ENCODE measurements at regions not wholly inside any gene's neighbourhood (a gene's known extent, or its start where the extent isn't known, plus 50 kb on each side); places are given as distances from the start of the nearest gene placed in this dataset.

DNA sequence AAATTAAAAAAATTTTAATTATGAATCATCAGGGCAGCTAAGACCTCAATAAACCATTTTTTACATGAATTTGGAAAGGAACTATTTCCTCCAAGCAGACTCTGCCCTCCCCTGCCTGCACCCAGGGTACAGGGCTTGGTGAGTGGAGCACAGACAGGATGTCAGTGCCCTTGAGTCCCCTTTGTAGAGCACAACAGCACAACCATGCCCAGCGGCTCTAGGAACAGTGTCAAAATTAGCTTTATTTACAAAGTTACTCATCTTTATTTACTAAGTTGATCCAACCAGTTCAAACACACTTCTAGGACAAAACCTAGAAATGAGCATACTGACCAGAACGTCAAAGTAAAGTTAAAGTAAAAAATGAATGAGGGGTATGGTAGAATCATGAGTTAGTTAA, 90.6 kb upstream of the TSC22D2 start:
- FAIRE-seq (no peak), DNase-seq (ENCODE audit: insufficient read length, low spot score) (no peak)
- TF ChIP-seq, protein P1, sequence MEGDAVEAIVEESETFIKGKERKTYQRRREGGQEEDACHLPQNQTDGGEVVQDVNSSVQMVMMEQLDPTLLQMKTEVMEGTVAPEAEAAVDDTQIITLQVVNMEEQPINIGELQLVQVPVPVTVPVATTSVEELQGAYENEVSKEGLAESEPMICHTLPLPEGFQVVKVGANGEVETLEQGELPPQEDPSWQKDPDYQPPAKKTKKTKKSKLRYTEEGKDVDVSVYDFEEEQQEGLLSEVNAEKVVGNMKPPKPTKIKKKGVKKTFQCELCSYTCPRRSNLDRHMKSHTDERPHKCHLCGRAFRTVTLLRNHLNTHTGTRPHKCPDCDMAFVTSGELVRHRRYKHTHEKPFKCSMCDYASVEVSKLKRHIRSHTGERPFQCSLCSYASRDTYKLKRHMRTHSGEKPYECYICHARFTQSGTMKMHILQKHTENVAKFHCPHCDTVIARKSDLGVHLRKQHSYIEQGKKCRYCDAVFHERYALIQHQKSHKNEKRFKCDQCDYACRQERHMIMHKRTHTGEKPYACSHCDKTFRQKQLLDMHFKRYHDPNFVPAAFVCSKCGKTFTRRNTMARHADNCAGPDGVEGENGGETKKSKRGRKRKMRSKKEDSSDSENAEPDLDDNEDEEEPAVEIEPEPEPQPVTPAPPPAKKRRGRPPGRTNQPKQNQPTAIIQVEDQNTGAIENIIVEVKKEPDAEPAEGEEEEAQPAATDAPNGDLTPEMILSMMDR (IDR thresholded peaks at IDR 0.05; ENCODE audit: insufficient read depth, missing control alignments): no peak

DNA sequence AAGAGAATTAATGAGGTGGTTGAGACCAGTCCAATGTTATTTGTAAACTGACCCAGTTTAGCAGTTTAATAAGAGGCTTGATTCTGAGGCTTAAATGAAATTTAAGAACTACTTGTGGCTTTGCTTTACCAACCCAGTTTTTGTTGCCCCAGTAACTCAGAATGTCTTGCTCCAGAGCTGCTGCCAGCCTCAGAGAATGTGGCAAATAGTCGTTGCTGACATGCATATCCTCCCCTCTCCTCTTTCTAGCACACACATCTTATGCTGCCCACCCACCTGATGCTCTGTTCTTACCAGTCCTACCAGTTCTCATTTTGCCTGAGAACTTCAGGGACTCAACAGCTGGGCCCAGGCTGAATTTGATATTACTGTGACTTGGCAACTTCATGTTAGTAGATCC, 92.4 kb upstream of the TSC22D2 start:
- TF ChIP-seq, protein P1 (IDR thresholded peaks at IDR 0.05; ENCODE audit: insufficient read depth, missing control alignments): no peak
- no peak for DNase-seq (ENCODE audit: insufficient read length, low spot score)

DNA sequence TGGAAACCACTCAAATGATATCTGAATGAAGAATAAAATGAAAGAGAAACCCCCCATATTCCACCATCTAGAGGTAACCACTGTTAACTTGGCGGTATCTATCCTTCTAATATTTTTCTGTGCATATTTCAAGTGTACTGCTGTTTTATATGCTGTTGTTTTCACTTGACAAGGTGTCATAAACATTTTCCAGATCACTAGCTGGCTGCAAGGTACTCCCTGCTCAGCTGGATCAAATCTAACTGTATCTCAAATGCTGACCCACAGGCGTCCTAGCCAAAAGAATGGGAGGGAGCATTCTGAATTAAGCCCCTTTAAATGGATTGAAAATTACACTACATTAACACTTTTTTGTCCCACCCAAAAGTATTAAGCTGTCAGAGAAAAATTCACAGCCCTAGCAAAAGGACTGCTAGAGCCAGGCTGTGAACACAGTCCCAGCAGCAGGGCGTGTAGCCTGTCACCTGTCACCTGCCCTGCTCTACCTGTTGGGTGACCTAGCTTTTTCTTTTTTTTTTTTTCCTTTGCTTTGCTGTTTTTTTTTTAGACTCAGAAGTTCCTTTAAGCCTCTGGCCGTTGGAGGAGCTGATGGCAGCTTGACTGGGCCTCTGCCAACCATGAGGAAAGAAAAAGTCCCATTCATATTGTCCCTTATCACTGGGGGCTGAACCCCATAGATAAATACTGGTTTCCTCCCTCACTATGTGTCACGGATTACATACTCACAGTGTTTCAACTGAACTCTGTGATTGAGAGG, 93.7 kb upstream of the TSC22D2 start:
- FAIRE-seq: no peak
- DNase-seq (ENCODE audit: insufficient read length, low spot score): no peak

More for the DNA sequence above, 92.4 kb upstream of the TSC22D2 start:
- no peak for FAIRE-seq

DNA sequence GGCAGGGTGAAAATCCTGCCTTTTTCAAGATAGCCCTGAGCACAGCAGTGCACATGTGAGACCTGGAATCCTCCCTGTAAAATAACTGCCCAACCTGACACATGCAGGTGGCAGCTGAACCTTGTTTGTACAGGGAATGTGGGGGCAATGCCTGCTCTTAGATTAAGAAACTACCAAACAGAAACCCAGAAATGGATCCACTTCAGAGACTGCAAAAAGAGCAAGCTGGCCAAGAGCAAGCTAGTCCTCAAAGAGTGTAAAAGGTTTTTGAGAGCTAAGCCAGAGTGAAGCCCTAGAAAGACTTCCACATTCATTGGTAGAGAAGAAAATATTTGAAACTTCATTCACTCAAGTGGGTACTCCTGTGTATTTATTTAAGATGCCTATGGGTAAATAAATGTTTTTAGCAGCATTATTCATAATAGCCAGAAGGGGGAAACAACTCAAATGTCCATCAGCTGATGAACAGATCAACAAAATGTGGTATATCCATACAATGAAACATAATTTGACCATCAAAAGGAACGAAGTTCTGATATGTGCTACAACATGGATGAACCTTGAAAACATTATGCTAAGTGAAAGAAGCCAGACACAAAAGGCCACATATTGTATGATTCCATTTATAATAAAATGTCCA, 96.0 kb upstream of the TSC22D2 start:
- FAIRE-seq (no peak), DNase-seq (ENCODE audit: insufficient read length, low spot score) (no peak)
- TF ChIP-seq, protein P1 (IDR thresholded peaks at IDR 0.05; ENCODE audit: insufficient read depth, missing control alignments): no peak

More for the DNA sequence above, 93.7 kb upstream of the TSC22D2 start:
- TF ChIP-seq, protein P1 (IDR thresholded peaks at IDR 0.05; ENCODE audit: insufficient read depth, missing control alignments): no peak

DNA sequence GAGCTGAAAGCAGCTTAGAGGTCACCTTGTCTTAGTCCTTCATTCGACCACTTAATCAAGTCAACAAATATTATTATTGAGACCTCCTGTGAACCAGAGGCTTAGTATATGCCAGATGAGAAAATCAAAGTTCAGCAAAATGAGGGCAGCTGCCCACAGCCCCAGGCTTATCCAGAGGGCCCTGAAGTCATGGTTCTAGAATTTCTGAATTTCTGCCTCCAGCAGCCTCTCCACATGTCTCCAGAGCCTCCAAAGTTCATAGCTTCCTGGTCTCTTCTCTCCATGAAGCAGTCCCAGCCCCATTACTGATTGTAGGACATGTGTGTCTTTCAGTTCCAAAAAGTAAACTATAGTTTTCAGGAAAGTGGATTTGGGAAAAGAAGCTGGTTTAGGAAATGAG, 96.9 kb upstream of the TSC22D2 start:
- TF ChIP-seq, protein P1 (IDR thresholded peaks at IDR 0.05; ENCODE audit: insufficient read depth, missing control alignments): no peak
- DNase-seq (ENCODE audit: insufficient read length, low spot score): no peak

DNA sequence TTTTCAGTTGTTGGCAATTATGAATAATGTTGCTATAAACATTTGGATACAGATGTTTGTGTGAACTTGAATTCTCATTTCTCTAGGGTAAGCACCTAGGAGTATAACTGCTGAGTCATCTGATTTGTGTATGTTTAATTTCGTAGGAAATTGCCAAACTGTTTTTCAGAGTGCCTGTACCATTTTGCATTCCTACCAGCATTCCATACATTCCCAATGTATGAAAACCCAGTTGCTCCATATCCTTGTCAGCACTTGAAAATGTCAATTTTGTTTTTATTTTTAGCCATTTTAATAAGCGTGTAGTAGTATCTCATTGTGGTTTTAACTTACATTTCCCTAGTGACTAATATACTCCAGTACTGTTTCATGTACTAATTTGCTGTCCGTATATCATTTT, 98.5 kb upstream of the TSC22D2 start:
- TF ChIP-seq, protein P1 (IDR thresholded peaks at IDR 0.05; ENCODE audit: insufficient read depth, missing control alignments): no peak
- DNase-seq (ENCODE audit: insufficient read length, low spot score): no peak
- no peak for FAIRE-seq

More for the DNA sequence above, 96.9 kb upstream of the TSC22D2 start:
- no peak for FAIRE-seq

DNA sequence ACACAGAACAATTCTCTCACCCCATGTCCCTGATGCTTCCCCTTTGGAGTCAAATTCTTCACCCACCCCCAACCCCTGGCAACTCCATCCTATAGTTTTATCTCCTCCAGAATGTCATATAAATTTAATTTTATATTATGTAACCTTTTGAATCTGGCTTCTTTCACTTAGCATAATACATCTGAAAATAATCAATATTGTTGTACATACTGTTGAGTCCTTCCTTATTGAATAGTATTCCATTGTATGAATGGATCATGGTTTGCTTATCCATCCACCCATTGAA, 98.9 kb upstream of the TSC22D2 start:
- FAIRE-seq: no peak
- TF ChIP-seq, protein P1 (IDR thresholded peaks at IDR 0.05; ENCODE audit: insufficient read depth, missing control alignments): no peak
- no peak for DNase-seq (ENCODE audit: insufficient read length, low spot score)

Measured in D721Med (cell line).